Activated CD4-positive, alpha-beta T cell treated with anti-CD3 and anti-CD28 coated beads, Interleukin-2, amount 50 U/mL, for 16 hours (primary cell): ENCODE measurements at regions not wholly inside any gene's neighbourhood (a gene's known extent, or its start where the extent isn't known, plus 50 kb on each side); places are given as distances from the start of the nearest gene placed in this dataset.

Source experiments
- DNase-seq: peaks from one replicate; pipeline ENCODE4 v3.0.0-alpha.2; 2020

GRCh38 chr20:20877079-20877478 lies 164.6 kb upstream of the RALGAPA2 start:
- DNase-seq, result no peak

GRCh38 chr20:20875716-20876115 lies 163.3 kb upstream of the RALGAPA2 start:
- DNase-seq, result no peak

GRCh38 chr20:20872428-20872827 lies 160.0 kb upstream of the RALGAPA2 start:
- no peak for DNase-seq

- DNase-seq, result no peak
Measured at GRCh38 chr20:20869161-20869775, 156.8 kb upstream of the RALGAPA2 start.

GRCh38 chr20:20864351-20865096 lies 152.1 kb upstream of the RALGAPA2 start:
- DNase-seq, result no peak

- peak; percentile 85 for DNase-seq
Measured at GRCh38 chr20:20860078-20860806, 147.8 kb upstream of the RALGAPA2 start.

GRCh38 chr20:20859510-20859909 lies 147.1 kb upstream of the RALGAPA2 start:
- DNase-seq, result no peak

GRCh38 chr20:20856956-20857355 lies 144.5 kb upstream of the RALGAPA2 start:
- no peak for DNase-seq

- DNase-seq, result no peak
Measured at GRCh38 chr20:20856306-20856705, 143.9 kb upstream of the RALGAPA2 start.

- no peak for DNase-seq
Measured at GRCh38 chr20:20851385-20851784, 138.9 kb upstream of the RALGAPA2 start.

- DNase-seq, result no peak
Measured at GRCh38 chr20:20850407-20850806, 138.0 kb upstream of the RALGAPA2 start.

GRCh38 chr20:20849161-20849560 lies 136.7 kb upstream of the RALGAPA2 start:
- no peak for DNase-seq

- DNase-seq, result no peak
Measured at GRCh38 chr20:20847814-20848213, 135.4 kb upstream of the RALGAPA2 start.

- no peak for DNase-seq
Measured at GRCh38 chr20:20843982-20844381, 131.5 kb upstream of the RALGAPA2 start.

GRCh38 chr20:20839771-20840170 lies 127.3 kb upstream of the RALGAPA2 start:
- no peak for DNase-seq

GRCh38 chr20:20837574-20838021 lies 125.2 kb upstream of the RALGAPA2 start:
- DNase-seq, result peak; percentile 44

GRCh38 chr20:20836836-20837235 lies 124.4 kb upstream of the RALGAPA2 start:
- no peak for DNase-seq

GRCh38 chr20:20835897-20836296 lies 123.5 kb upstream of the RALGAPA2 start:
- DNase-seq, result no peak

- DNase-seq, result no peak
Measured at GRCh38 chr20:20834008-20834407, 121.6 kb upstream of the RALGAPA2 start.

- DNase-seq, result no peak
Measured at GRCh38 chr20:20832715-20833114, 120.3 kb upstream of the RALGAPA2 start.

- no peak for DNase-seq
Measured at GRCh38 chr20:20831794-20832193, 119.3 kb upstream of the RALGAPA2 start.

GRCh38 chr20:20829681-20830080 lies 117.2 kb upstream of the RALGAPA2 start:
- DNase-seq, result no peak

GRCh38 chr20:20827992-20828597 lies 115.7 kb upstream of the RALGAPA2 start:
- no peak for DNase-seq
